IPS-20b (cell line): ENCODE measurements at regions not wholly inside any gene's neighbourhood (a gene's known extent, or its start where the extent isn't known, plus 50 kb on each side); places are given as distances from the start of the nearest gene placed in this dataset.

ENCODE experiments used
- H3K27ac ChIP-seq: one replicate; pipeline ENCODE4 v1.5.1; 2013; ENCODE audit warnings: low read length
- H3K27me3 ChIP-seq: 2 replicates; pipeline ENCODE4 v1.6.1; 2013; ENCODE audit warnings: mild to moderate bottlenecking, low read length, inconsistent platforms; ENCODE audit not compliant: insufficient read depth
- H3K36me3 ChIP-seq: 2 replicates; pipeline ENCODE4 v1.6.1; 2013; ENCODE audit warnings: low read depth, mild to moderate bottlenecking, inconsistent platforms, low read length, moderate library complexity; ENCODE audit not compliant: insufficient read depth
- H3K4me1 ChIP-seq: 2 replicates; pipeline ENCODE4 v1.6.1; 2013; ENCODE audit warnings: mild to moderate bottlenecking, control low read depth, inconsistent platforms, low read length, moderate library complexity; ENCODE audit not compliant: insufficient read depth
- H3K4me3 ChIP-seq: 2 replicates; pipeline ENCODE4 v1.5.1; 2013; ENCODE audit warnings: mild to moderate bottlenecking, low read length, inconsistent platforms
- H3K9ac ChIP-seq: 2 replicates; pipeline ENCODE4 v1.6.1; 2013; ENCODE audit warnings: low read depth, mild to moderate bottlenecking, inconsistent platforms, low read length, moderate library complexity
- H3K9me3 ChIP-seq: 2 replicates; pipeline ENCODE4 v1.6.1; 2013; ENCODE audit warnings: mild to moderate bottlenecking, low read depth, low read length, inconsistent platforms; ENCODE audit not compliant: insufficient read depth

DNA sequence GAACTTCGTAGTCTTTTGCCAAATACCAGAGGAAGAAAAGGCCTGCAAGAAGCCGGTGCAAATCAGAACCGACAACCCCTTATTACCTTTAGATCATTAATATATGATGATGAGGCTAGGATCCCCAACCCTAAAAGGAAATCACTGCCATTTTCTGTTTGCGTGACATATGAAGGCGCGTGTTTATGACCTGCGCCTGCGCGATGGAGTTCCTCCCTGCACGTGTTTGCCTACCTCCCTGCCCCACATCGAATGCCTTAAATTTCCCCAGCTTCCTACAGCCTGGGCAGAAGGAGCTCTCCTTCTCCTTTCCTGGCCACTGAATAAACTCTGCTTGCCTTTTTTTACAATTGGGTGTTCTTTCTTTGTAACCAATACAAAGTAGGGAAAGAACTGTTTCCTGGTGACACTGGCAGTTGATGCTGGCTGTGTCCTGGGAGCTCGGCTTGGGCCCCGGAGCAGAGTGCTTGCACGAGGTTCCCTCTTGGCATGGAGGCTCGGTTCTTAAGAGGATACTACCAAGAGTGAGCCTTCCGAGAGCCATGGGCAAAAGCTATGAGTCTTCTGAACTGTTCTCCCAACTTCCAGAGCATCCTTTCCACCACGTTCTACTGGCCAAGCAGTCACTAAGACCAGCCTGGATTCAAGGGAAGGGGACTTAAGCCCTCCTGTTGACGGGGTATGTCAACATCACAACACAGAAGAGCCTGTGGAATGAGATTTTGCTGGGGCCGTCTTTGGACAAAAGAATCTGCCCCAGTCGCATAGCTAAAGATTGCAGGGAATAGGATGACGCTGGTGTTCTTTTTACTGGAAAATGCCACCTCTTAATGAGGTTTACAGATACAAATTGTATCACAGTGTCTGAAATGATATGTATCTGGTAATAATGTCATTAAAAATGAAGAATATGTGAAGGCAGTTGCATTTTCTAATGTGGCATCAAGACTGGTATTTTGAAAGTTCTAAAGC lies 179.8 kb downstream of the SH3BP4 start:
- Histone ChIP-seq H3K36me3 (no peaks in the 10 kb centered on the region), H3K4me3 (no peak overlapping the region), H3K4me1 (no peaks in the 10 kb centered on the region), H3K27me3 (peaks cover 73% of the 10 kb centered on the region), H3K9me3 (no peaks in the 10 kb centered on the region), H3K27ac (no peak overlapping the region), H3K9ac (no peak overlapping the region)

GRCh38 chr2:235132651-235133050 lies 180.8 kb downstream of the SH3BP4 start:
- H3K27me3 ChIP-seq = peaks cover 64% of the 10 kb centered on the region
- H3K9ac ChIP-seq = no peak overlapping the region
- no peaks in the 10 kb centered on the region for H3K9me3 ChIP-seq
- H3K27ac ChIP-seq = no peak overlapping the region
- H3K4me1 ChIP-seq = no peaks in the 10 kb centered on the region
- no peak overlapping the region for H3K4me3 ChIP-seq
- no peaks in the 10 kb centered on the region for H3K36me3 ChIP-seq

DNA sequence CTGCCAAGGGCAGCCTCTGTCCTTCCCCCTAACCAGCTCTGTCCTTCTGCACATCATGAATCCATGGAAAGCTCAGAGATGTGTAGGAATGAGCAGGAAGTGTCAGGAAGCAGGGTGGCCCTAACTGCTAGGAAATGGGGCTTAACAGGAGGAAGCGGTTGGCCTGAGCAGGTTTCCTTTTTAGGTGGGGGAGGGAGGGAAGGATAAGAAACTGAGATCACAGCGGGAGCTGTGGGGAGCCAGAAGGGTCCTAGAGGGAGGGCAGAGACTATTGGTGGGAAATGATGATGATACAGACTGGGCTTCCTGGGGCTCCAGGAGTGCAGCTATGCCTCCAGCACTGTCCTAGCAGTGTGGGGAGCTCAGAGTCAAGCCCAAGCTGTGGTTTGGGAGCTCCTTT lies 182.0 kb downstream of the SH3BP4 start:
- H3K9me3 ChIP-seq = no peaks in the 10 kb centered on the region
- H3K9ac ChIP-seq = no peak overlapping the region
- no peaks in the 10 kb centered on the region for H3K4me1 ChIP-seq
- H3K4me3 ChIP-seq = no peak overlapping the region
- H3K27me3 ChIP-seq = peaks cover 52% of the 10 kb centered on the region
- H3K27ac ChIP-seq = no peak overlapping the region
- no peaks in the 10 kb centered on the region for H3K36me3 ChIP-seq

DNA sequence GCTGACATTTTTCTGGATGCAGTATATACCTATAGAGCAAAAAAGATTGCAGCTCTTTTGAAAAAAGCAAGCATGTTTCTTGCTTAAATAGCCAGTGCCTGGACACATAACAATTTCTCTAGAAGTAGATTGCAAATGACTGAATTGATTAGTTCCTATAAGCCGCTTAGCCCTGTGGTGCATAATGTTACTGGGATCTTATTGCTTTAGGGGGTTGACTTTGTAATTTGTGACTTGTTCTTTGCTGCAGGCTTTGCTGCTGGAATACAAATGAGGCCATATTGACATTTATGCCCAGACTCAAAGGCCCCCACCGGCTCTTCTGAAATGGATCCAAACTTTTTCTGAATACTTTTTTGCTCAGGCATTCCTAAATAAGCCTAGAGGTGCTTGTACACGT lies 182.6 kb downstream of the SH3BP4 start:
- H3K27me3 ChIP-seq = peaks cover 47% of the 10 kb centered on the region
- H3K4me1 ChIP-seq = no peaks in the 10 kb centered on the region
- H3K27ac ChIP-seq = no peak overlapping the region

DNA sequence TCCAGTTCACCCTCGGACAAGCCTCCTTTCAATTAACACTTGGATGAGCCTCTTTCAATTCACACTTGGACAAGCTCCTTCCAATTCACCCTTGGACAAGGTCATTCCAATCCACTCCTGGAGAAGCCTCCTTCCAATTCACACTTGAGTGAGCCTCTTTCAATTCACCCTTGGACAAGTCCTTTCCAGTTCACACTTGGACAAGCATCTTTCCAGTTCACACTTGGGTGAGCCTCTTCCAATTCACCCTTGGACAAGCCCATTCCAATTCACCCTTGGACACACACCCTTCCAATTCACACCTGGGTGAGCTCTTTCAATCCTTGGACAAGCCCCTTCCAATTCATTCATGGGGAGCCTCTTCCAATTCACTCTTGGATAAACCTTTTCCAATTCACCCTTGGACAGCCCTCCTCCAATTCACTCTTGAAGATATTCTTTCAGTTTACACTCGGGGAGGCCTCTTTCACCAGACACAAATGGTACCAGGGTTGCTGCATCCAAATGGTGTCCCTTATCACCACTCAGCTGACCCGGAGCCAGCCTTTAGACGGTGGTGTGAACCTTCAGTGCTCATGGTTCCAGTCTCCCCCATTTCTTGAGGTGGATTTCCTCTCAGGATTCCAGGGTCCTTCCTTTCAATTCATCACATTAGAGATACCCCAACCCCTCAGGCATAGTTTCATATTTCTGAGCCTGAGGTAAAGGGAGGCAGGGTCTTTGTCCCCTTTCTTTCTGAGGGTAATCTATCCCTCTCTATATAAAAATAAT lies 183.6 kb downstream of the SH3BP4 start:
- H3K4me1 ChIP-seq = no peaks in the 10 kb centered on the region
- peaks cover 38% of the 10 kb centered on the region for H3K27me3 ChIP-seq
- no peak overlapping the region for H3K4me3 ChIP-seq
- no peaks in the 10 kb centered on the region for H3K9me3 ChIP-seq
- no peak overlapping the region for H3K27ac ChIP-seq
- no peak overlapping the region for H3K9ac ChIP-seq
- H3K36me3 ChIP-seq = no peaks in the 10 kb centered on the region

More for the DNA sequence above, 182.6 kb downstream of the SH3BP4 start:
- H3K4me3 ChIP-seq = no peak overlapping the region
- H3K9ac ChIP-seq = no peak overlapping the region
- no peaks in the 10 kb centered on the region for H3K9me3 ChIP-seq
- H3K36me3 ChIP-seq = no peaks in the 10 kb centered on the region

DNA sequence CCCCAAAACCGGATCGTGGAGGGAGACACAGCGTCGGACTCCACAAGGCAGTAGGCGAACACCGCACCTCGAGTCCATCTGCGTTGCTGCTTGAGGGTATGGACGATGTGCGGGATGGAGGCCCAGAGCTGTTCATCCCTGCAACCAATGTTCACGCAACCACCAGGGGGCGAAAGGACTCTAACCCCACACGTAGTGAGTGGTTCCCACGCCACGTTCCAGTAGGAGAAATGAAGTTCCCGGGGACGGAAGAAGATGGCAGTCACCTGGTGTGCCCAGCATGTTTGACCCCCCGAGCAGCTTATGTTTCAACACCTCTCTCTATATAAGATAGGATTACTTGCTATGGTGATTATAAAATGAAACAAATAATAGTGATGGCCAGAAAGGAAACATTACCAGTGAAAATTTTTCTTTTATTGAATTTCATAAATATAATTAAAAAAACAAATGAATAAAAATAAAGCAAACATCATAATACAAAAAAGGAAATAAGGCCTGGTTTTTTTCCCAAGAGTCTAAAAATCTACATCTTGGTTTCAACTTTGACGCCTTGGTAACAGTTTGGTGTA lies 184.3 kb downstream of the SH3BP4 start:
- H3K9ac ChIP-seq = no peak overlapping the region
- peaks cover 31% of the 10 kb centered on the region for H3K27me3 ChIP-seq
- no peaks in the 10 kb centered on the region for H3K4me1 ChIP-seq
- H3K9me3 ChIP-seq = no peaks in the 10 kb centered on the region
- H3K27ac ChIP-seq = no peak overlapping the region
- no peak overlapping the region for H3K4me3 ChIP-seq
- H3K36me3 ChIP-seq = no peaks in the 10 kb centered on the region

- Histone ChIP-seq H3K4me3 (no peak overlapping the region), H3K27ac (no peak overlapping the region), H3K27me3 (peaks cover 20% of the 10 kb centered on the region; the same call in 1 of the 2 replicates), H3K9me3 (no peaks in the 10 kb centered on the region), H3K9ac (no peak overlapping the region), H3K36me3 (no peaks in the 10 kb centered on the region), H3K4me1 (no peaks in the 10 kb centered on the region)
Observed at GRCh38 chr2:235138339-235138738, 186.5 kb downstream of the SH3BP4 start.

- Histone ChIP-seq H3K36me3 (no peaks in the 10 kb centered on the region), H3K9ac (no peak overlapping the region), H3K27me3 (peaks cover 12% of the 10 kb centered on the region; the same call in 1 of the 2 replicates), H3K27ac (no peak overlapping the region), H3K4me1 (peaks cover 8% of the 10 kb centered on the region; the same call in 1 of the 2 replicates), H3K4me3 (no peak overlapping the region), H3K9me3 (no peaks in the 10 kb centered on the region)
Observed at GRCh38 chr2:235139956-235140800, 188.4 kb downstream of the SH3BP4 start.

DNA sequence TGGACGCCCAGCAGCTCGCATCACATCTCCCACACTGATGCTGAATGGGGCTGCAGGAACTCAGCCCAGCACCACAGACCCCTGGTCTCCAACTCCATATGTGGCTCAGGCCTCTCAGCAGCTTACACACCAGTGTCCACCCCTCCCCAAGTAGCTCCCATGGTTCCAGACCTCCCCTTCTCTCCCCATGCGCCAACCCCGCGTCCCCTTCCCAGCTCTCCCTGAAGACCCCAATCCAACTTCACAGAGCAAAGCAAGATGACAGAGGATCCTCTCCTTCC lies 188.9 kb downstream of the SH3BP4 start:
- H3K9me3 ChIP-seq = no peaks in the 10 kb centered on the region
- H3K27me3 ChIP-seq = peaks cover 6% of the 10 kb centered on the region; the same call in 1 of the 2 replicates
- peaks cover 8% of the 10 kb centered on the region; the same call in 1 of the 2 replicates for H3K4me1 ChIP-seq
- H3K4me3 ChIP-seq = no peak overlapping the region
- no peaks in the 10 kb centered on the region for H3K36me3 ChIP-seq
- H3K9ac ChIP-seq = no peak overlapping the region
- no peak overlapping the region for H3K27ac ChIP-seq

- Histone ChIP-seq H3K27ac (no peak overlapping the region), H3K27me3 (peaks cover 4% of the 10 kb centered on the region; the same call in 1 of the 2 replicates), H3K4me3 (no peak overlapping the region), H3K36me3 (no peaks in the 10 kb centered on the region), H3K9me3 (no peaks in the 10 kb centered on the region), H3K4me1 (peaks cover 8% of the 10 kb centered on the region; the same call in 1 of the 2 replicates), H3K9ac (no peak overlapping the region)
Observed at GRCh38 chr2:235141411-235142128, 189.8 kb downstream of the SH3BP4 start.
